PC-9 (cell line): ENCODE measurements at regions not wholly inside any gene's neighbourhood (a gene's known extent, or its start where the extent isn't known, plus 50 kb on each side); places are given as distances from the start of the nearest gene placed in this dataset.

Experiments
- BruUV-seq: library from RNA; stranded (reverse); fragments of 400-500 nt; replicated peaks from 2 replicates; lab custom pipeline; 2021; lab: Mats Ljungman, UMichigan
- CTCF ChIA-PET: fragments of 300-600 bp; sonication (Branson Sonifier 250); formaldehyde crosslinking; loops from one replicate; lab custom pipeline; 2022; ENCODE audit warnings: antibody characterized with exemption; lab: Charles Lee
- POLR2A ChIA-PET: fragments of 300-600 bp; sonication (Branson Sonifier 250); formaldehyde crosslinking; loops from one replicate; lab custom pipeline; 2022; ENCODE audit warnings: antibody characterized with exemption; ENCODE audit not compliant: unreplicated experiment; lab: Charles Lee
- DNase-seq, 2 experiments: peaks; one replicate each; pipeline versions ENCODE4 v3.0.0 to v3.0.0-alpha.2; 2015 to 2022; ENCODE audit warnings: mixed read lengths in 1 of 2
- H2AFZ ChIP-seq: fragments of 200-600 bp; sonication (generic); 2 replicates; pipeline ENCODE4 v1.8.1; 2017; ENCODE audit warnings: antibody characterized with exemption
- H3F3A ChIP-seq: fragments of 200-600 bp; sonication (generic); 2 replicates; pipeline ENCODE4 v1.8.1; 2017; ENCODE audit warnings: antibody characterized with exemption, mild to moderate bottlenecking, low read depth; ENCODE audit not compliant: insufficient read depth
- H3K27ac ChIP-seq: fragments of 200-600 bp; sonication (generic); 2 replicates; pipeline ENCODE4 v1.6.1; 2016; ENCODE audit warnings: mixed run types
- H3K27me3 ChIP-seq: fragments of 200-600 bp; sonication (generic); 2 replicates; pipeline ENCODE4 v1.6.1; 2016; ENCODE audit warnings: low read depth, mixed run types; ENCODE audit not compliant: insufficient read depth
- H3K36me3 ChIP-seq: fragments of 200-600 bp; sonication (generic); 2 replicates; pipeline ENCODE4 v1.6.1; 2016; ENCODE audit warnings: low read depth, mixed run types
- H3K4me1 ChIP-seq: fragments of 200-600 bp; sonication (generic); replicated peaks from 2 replicates; pipeline ENCODE4 v1.6.1; 2016; ENCODE audit warnings: mixed run types; ENCODE audit not compliant: insufficient read depth
- H3K4me2 ChIP-seq: fragments of 200-600 bp; sonication (generic); 2 replicates; pipeline ENCODE4 v1.6.1; 2017; ENCODE audit warnings: mixed run types
- H3K4me3 ChIP-seq: fragments of 200-600 bp; sonication (generic); 2 replicates; pipeline ENCODE4 v1.6.1; 2016; ENCODE audit warnings: mixed run types
- H3K79me2 ChIP-seq: fragments of 200-600 bp; sonication (generic); 2 replicates; pipeline ENCODE4 v1.6.1; 2017; ENCODE audit warnings: low read depth, mixed run types
- H3K9me2 ChIP-seq: fragments of 200-600 bp; sonication (generic); 2 replicates; pipeline ENCODE4 v1.8.1; 2017; ENCODE audit warnings: mild to moderate bottlenecking; ENCODE audit not compliant: insufficient read depth
- H3K9me3 ChIP-seq: fragments of 200-600 bp; sonication (generic); 2 replicates; pipeline ENCODE4 v1.8.1; 2016; ENCODE audit warnings: low read depth; ENCODE audit not compliant: insufficient read depth
- H4K20me1 ChIP-seq: fragments of 200-600 bp; sonication (generic); 2 replicates; pipeline ENCODE4 v1.8.1; 2017; ENCODE audit not compliant: insufficient read depth
- EZH2 ChIP-seq: fragments of 200-600 bp; sonication (generic); IDR thresholded peaks from 2 replicates; pipeline ENCODE4 v1.8.0; 2017; ENCODE audit warnings: antibody characterized with exemption, low read depth
- intact Hi-C: fragments of 100-400 bp; cut with micrococcal nuclease; formaldehyde crosslinking; loops from one replicate; pipeline ENCODE4 v1.10.0; 2022; ENCODE audit not compliant: unreplicated experiment
- TF ChIP-seq, protein P1 (sequence below): fragments of 200-600 bp; sonication (generic); conservative IDR thresholded peaks from 2 replicates; pipeline ENCODE4 v1.6.1; 2017; ENCODE audit warnings: mixed run types, antibody characterized with exemption, mild to moderate bottlenecking, moderate library complexity

DNA sequence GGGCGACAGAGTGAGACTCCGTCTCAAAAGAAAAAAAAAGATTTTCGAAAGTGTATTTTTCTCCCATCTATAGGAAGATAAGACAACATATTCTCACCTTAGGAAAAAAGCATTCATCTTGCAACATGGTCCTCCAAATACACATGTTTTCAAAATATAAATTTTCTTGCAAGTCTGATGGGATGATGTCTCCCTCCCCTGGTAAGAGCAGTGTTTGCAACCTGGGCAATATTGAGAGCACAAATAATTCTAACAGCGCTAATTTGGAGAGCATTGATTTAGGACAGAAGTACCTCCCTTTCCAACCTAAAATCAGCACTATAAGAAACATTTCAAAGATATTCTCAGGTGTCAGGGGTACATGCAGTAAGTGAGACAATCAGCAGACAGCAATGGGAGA is 61.0 kb upstream of the SHISA2 start:
- no peaks in the 10 kb centered on the region for H3K36me3 ChIP-seq
- H3K27ac ChIP-seq, result no peak overlapping the region
- intact Hi-C loops, result no loop called here
- no peak overlapping the region for H3K4me2 ChIP-seq
- H3K27me3 ChIP-seq, result peaks cover 64% of the 10 kb centered on the region
- ChIA-PET POLR2A (no interaction called here), CTCF (interaction anchor here (0.6 kb wide), 1 partner anchor 58 kb away, joined by 4 read pairs; no protein-coding TSS in a partner anchor)
- BruUV-seq, result no TSS peak
- no peak for TF ChIP-seq EZH2
- TF ChIP-seq, protein P1, sequence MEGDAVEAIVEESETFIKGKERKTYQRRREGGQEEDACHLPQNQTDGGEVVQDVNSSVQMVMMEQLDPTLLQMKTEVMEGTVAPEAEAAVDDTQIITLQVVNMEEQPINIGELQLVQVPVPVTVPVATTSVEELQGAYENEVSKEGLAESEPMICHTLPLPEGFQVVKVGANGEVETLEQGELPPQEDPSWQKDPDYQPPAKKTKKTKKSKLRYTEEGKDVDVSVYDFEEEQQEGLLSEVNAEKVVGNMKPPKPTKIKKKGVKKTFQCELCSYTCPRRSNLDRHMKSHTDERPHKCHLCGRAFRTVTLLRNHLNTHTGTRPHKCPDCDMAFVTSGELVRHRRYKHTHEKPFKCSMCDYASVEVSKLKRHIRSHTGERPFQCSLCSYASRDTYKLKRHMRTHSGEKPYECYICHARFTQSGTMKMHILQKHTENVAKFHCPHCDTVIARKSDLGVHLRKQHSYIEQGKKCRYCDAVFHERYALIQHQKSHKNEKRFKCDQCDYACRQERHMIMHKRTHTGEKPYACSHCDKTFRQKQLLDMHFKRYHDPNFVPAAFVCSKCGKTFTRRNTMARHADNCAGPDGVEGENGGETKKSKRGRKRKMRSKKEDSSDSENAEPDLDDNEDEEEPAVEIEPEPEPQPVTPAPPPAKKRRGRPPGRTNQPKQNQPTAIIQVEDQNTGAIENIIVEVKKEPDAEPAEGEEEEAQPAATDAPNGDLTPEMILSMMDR, result peak; percentile 54
- H3K9me3 ChIP-seq, result no peaks in the 10 kb centered on the region
- no peak overlapping the region for H2AFZ ChIP-seq
- H3F3A ChIP-seq, result no peaks in the 10 kb centered on the region
- no peak for DNase-seq
- no peaks in the 10 kb centered on the region for H3K4me1 ChIP-seq
- H3K79me2 ChIP-seq, result no peaks in the 10 kb centered on the region
- no peaks in the 10 kb centered on the region for H4K20me1 ChIP-seq
- no peak overlapping the region for H3K4me3 ChIP-seq
- H3K9me2 ChIP-seq, result no peaks in the 10 kb centered on the region

DNA sequence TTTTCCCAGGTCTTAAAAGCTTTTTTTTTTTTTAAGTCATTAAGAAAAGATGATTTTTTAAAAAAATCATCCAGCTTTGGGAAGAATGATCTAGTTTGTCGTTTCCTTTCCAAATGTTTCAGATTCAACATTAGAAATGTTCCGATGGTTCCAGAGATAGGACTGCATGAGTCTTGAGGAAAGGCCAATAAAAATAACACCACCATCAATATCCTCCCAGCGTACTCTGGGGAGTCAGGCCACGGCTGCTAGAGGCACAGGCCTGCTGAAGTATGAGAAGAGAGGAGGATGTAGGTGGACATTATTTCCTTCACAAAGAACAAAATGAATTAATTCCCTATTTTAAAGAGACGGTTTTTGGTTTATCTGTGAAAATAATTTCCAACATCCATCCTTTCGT is 60.0 kb upstream of the SHISA2 start:
- Histone ChIP-seq H3K36me3 (no peaks in the 10 kb centered on the region), H4K20me1 (no peaks in the 10 kb centered on the region), H3K79me2 (no peaks in the 10 kb centered on the region), H3F3A (no peaks in the 10 kb centered on the region), H3K9me2 (no peaks in the 10 kb centered on the region), H3K27ac (no peak overlapping the region), H3K27me3 (peaks cover 56% of the 10 kb centered on the region), H3K9me3 (no peaks in the 10 kb centered on the region), H3K4me3 (no peak overlapping the region), H3K4me1 (no peaks in the 10 kb centered on the region), H3K4me2 (no peak overlapping the region), H2AFZ (no peak overlapping the region)
- intact Hi-C loops, result no loop called here
- ChIA-PET POLR2A (no interaction called here), CTCF (no interaction called here)
- DNase-seq, result no peak
- BruUV-seq, result no TSS peak
- TF ChIP-seq, protein P1, result no peak
- TF ChIP-seq EZH2, result no peak
